B cell (primary cell): ENCODE measurements at regions not wholly inside any gene's neighbourhood (a gene's known extent, or its start where the extent isn't known, plus 50 kb on each side); places are given as distances from the start of the nearest gene placed in this dataset.

Source experiments
- ATAC-seq: fragments of 200-7000 bp; cut with Tn5 transposase; one replicate; pipeline ENCODE4 v1.10.0; 2021; ENCODE audit warnings: low read depth, mild to moderate bottlenecking, moderate number of reproducible peaks, moderate library complexity
- CTCF ChIA-PET: fragments of 350-600 bp; sonication (Branson Sonifier 250); formaldehyde crosslinking; loops from one replicate; lab custom pipeline; 2021; ENCODE audit warnings: antibody characterized with exemption, inconsistent platforms; lab: Charles Lee
- POLR2A ChIA-PET: fragments of 350-600 bp; sonication (Branson Sonifier 250); formaldehyde crosslinking; loops from one replicate; lab custom pipeline; 2021; ENCODE audit warnings: antibody characterized with exemption; lab: Charles Lee
- DNase-seq: peaks from one replicate; pipeline ENCODE4 v3.0.0; 2013
- H2AFZ ChIP-seq: 2 replicates; pipeline ENCODE4 v1.6.1; 2012; ENCODE audit warnings: mild to moderate bottlenecking, low read depth, low read length; ENCODE audit not compliant: insufficient read depth, poor library complexity, severe bottlenecking
- H3K27ac ChIP-seq, 2 donors: 1 replicate in 1 of 2; 2 replicates in 1 of 2; pipeline ENCODE4 v1.5.1; 2012 to 2013; ENCODE audit warnings: low read length in 2 of 2, mild to moderate bottlenecking in 2 of 2, moderate library complexity in 1 of 2
- H3K27me3 ChIP-seq, 4 experiments: fragments of 200-600 bp in 1 of 4; sonication (generic) in 1 of 4; replicated peaks in 1 of 4; 1 replicate in 2 of 4; 2 replicates in 2 of 4; pipeline versions ENCODE4 v1.6.1 to v1.7.0; 2013 to 2016; ENCODE audit warnings: low read length in 3 of 4, mild to moderate bottlenecking in 2 of 4, mixed read lengths in 1 of 4, moderate library complexity in 1 of 4; ENCODE audit not compliant: insufficient read depth in 4 of 4, control insufficient read depth in 3 of 4; ENCODE audit errors: control extremely low read depth in 1 of 4
- H3K36me3 ChIP-seq, 2 experiments: replicated peaks in 1 of 2; 1 replicate in 1 of 2; 2 replicates in 1 of 2; pipeline versions ENCODE4 v1.6.1 to v1.7.1; 2013; ENCODE audit warnings: low read length in 1 of 2; ENCODE audit not compliant: insufficient read depth in 2 of 2, control insufficient read depth in 1 of 2; ENCODE audit errors: control extremely low read depth in 1 of 2, extremely low read depth in 1 of 2
- H3K4me1 ChIP-seq, 2 donors: fragments of 200-600 bp in 1 of 2; sonication (generic) in 1 of 2; 1 replicate in 1 of 2; 2 replicates in 1 of 2; pipeline versions ENCODE4 v1.5.1 to v1.6.1; 2013 to 2017; ENCODE audit warnings: low read length in 2 of 2; ENCODE audit not compliant: control insufficient read depth in 2 of 2, insufficient read depth in 2 of 2
- H3K4me2 ChIP-seq: replicated peaks from 2 replicates; pipeline ENCODE3; 2012; ENCODE audit warnings: mild to moderate bottlenecking, low read depth, low read length; ENCODE audit not compliant: poor library complexity, severe bottlenecking
- H3K4me3 ChIP-seq, 5 experiments: fragments of 200-600 bp in 1 of 5; sonication (generic) in 1 of 5; 1 replicate in 3 of 5; 2 replicates in 2 of 5; pipeline versions ENCODE4 v1.5.1 to v1.7.0; 2011 to 2016; ENCODE audit warnings: low read length in 4 of 5, mild to moderate bottlenecking in 4 of 5, low read depth in 2 of 5, control low read depth in 1 of 5, moderate library complexity in 1 of 5; ENCODE audit not compliant: insufficient read depth in 1 of 5; ENCODE audit errors: control extremely low read depth in 1 of 5, extremely low read depth in 1 of 5
- H3K79me2 ChIP-seq: fragments of 200-600 bp; sonication (generic); one replicate; pipeline ENCODE4 v1.6.0; 2016; ENCODE audit warnings: low read length; ENCODE audit not compliant: control insufficient read depth, insufficient read depth
- H3K9ac ChIP-seq: fragments of 200-600 bp; sonication (generic); 2 replicates; pipeline ENCODE4 v1.6.1; 2017; ENCODE audit warnings: mild to moderate bottlenecking, low read length, moderate library complexity
- H3K9me3 ChIP-seq, 3 donors: one replicate each; pipeline versions ENCODE4 v1.6.1 to v1.7.1; 2013; ENCODE audit warnings: low read length in 2 of 3; ENCODE audit not compliant: control insufficient read depth in 2 of 3, insufficient read depth in 1 of 3; ENCODE audit errors: control extremely low read depth in 1 of 3
- H4K20me1 ChIP-seq: 2 replicates; pipeline ENCODE4 v1.6.0; 2012; ENCODE audit warnings: mild to moderate bottlenecking, low read length; ENCODE audit not compliant: insufficient read depth, control insufficient read depth, poor library complexity, severe bottlenecking
- H3K27ac Mint-ChIP-seq: one replicate; pipeline ENCODE4 v1.8.0; 2021; ENCODE audit warnings: mixed read lengths
- H3K27me3 Mint-ChIP-seq: one replicate; pipeline ENCODE4 v1.8.0; 2021; ENCODE audit warnings: mixed read lengths
- H3K4me1 Mint-ChIP-seq: one replicate; pipeline ENCODE4 v1.8.0; 2021; ENCODE audit warnings: mixed read lengths
- H3K4me3 Mint-ChIP-seq: one replicate; pipeline ENCODE4 v1.8.0; 2021; ENCODE audit warnings: mixed read lengths
- H3K9me3 Mint-ChIP-seq: one replicate; pipeline ENCODE4 v1.8.0; 2022; ENCODE audit warnings: mixed read lengths; ENCODE audit not compliant: insufficient read depth
- CTCF ChIP-seq: fragments of 200-600 bp; IDR thresholded peaks from one replicate; pipeline ENCODE4 v1.8.0; 2022; ENCODE audit warnings: antibody characterized with exemption, mild to moderate bottlenecking
- EZH2 ChIP-seq: IDR thresholded peaks from 2 replicates; pipeline ENCODE4 v1.6.1; 2012; ENCODE audit warnings: borderline replicate concordance, low read depth, mild to moderate bottlenecking, moderate library complexity, low read length; ENCODE audit not compliant: insufficient read depth, poor library complexity, severe bottlenecking
- WGBS: methylation state at CpG from one replicate; pipeline ENCODE4 v1.1.5; 2013; ENCODE audit warnings: missing lambda C conversion rate; ENCODE audit not compliant: insufficient coverage; 5-methylcytosine and 5-hydroxymethylcytosine counted together
- intact Hi-C: fragments of 100-400 bp; cut with micrococcal nuclease; formaldehyde crosslinking; loops from one replicate; pipeline ENCODE4 v1.10.0; 2022

GRCh38 chr4:94116842-94117241 is 90.8 kb upstream of the SMARCAD1 start:
- TF ChIP-seq CTCF: no peak
- TF ChIP-seq EZH2: no peak
- H3K27me3 ChIP-seq: no peaks in the 10 kb centered on the region
- H3K9ac ChIP-seq: no peak overlapping the region
- Mint-ChIP-seq H3K4me1 (no peaks in the 10 kb centered on the region), H3K27ac (no peak overlapping the region), H3K27me3 (no peaks in the 10 kb centered on the region), H3K4me3 (no peak overlapping the region), H3K9me3 (no peaks in the 10 kb centered on the region)
- H3K79me2 ChIP-seq: no peaks in the 10 kb centered on the region
- DNase-seq: no peak
- CTCF ChIA-PET: no interaction called here
- POLR2A ChIA-PET: no interaction called here
- H3K4me1 ChIP-seq: no peaks in the 10 kb centered on the region
- no peak overlapping the region for H3K4me2 ChIP-seq
- no peak overlapping the region for H3K27ac ChIP-seq
- WGBS: 80% methylated on average over 1 of the region's 2 CpGs
- no peak overlapping the region for H2AFZ ChIP-seq
- no peak for ATAC-seq
- intact Hi-C loops: no loop called here
- H4K20me1 ChIP-seq: no peaks in the 10 kb centered on the region
- H3K36me3 ChIP-seq: no peaks in the 10 kb centered on the region
- peaks cover 0 to 1% (median 0%) of the 10 kb centered on the region in 3 donors for H3K9me3 ChIP-seq
- no peak overlapping the region for H3K4me3 ChIP-seq

DNA sequence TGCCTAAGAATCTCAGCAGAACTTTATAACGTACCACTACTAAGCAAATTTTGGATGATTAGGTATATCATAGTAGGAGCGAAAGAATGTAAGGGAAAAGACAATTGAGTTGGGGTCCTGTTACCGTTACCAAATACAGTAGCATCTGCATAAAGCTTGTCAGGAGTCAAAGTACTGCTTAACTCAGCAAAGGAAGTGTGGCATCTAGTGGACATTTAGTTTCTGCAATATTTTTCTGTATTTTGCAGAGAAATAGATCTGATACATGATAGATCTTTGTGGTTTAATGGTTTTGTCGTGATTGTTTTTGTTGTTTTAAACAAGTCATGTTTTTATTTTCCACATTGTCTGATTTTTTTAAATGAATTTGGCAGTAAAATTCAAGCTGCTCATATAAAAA is 81.0 kb upstream of the SMARCAD1 start:
- TF ChIP-seq CTCF (no peak), EZH2 (no peak)
- Histone ChIP-seq H3K9me3 (peaks cover 0 to under 1% (median 0%) of the 10 kb centered on the region in 3 donors), H3K4me2 (no peak overlapping the region), H3K4me3 (no peak overlapping the region), H3K4me1 (no peaks in the 10 kb centered on the region), H4K20me1 (no peaks in the 10 kb centered on the region), H3K79me2 (no peaks in the 10 kb centered on the region), H3K27ac (no peak overlapping the region), H3K9ac (no peak overlapping the region), H2AFZ (no peak overlapping the region), H3K27me3 (peaks cover 0 to 3% (median 0%) of the 10 kb centered on the region in 4 experiments), H3K36me3 (no peaks in the 10 kb centered on the region)
- POLR2A ChIA-PET: no interaction called here
- no peak for DNase-seq
- WGBS: 94% methylated on average over 2 of the region's 4 CpGs
- no peak overlapping the region for H3K4me3 Mint-ChIP-seq
- ATAC-seq: no peak
- CTCF ChIA-PET: no interaction called here
- no peaks in the 10 kb centered on the region for H3K4me1 Mint-ChIP-seq
- H3K9me3 Mint-ChIP-seq: no peaks in the 10 kb centered on the region
- peaks cover 8% of the 10 kb centered on the region for H3K27me3 Mint-ChIP-seq
- no peak overlapping the region for H3K27ac Mint-ChIP-seq
- intact Hi-C loops: no loop called here
